ENCODE measurements at regions not wholly inside any gene's neighbourhood (a gene's known extent, or its start where the extent isn't known, plus 50 kb on each side); places are given as distances from the start of the nearest gene placed in this dataset.

- TF ChIP-seq EP300 (IDR thresholded peaks at IDR 0.05; ENCODE audit: low read depth) (no peak), POLR2A (IDR thresholded peaks at IDR 0.05) (no peak), CTCF (IDR thresholded peaks at IDR 0.05) (no peak), POLR2AphosphoS5 (IDR thresholded peaks at IDR 0.05) (no peak)
- no peaks in the 10 kb centered on the region for H3K9me3 ChIP-seq
- H3K4me1 ChIP-seq: no peaks in the 10 kb centered on the region
- intact Hi-C loops (cut with DNase I; ENCODE audit: low total_unique reads) (no loop called here), in situ Hi-C loops (cut with MboI; ENCODE audit: low pct_ligation_motif_present in 1 of 4, low pct_unique_long_range_greater_than_20kb in 1 of 4, low sequenced_read_pairs in 3 of 4) (no loop called here)
- no peaks in the 10 kb centered on the region for H3K36me3 ChIP-seq
- no peak overlapping the region for H3K4me3 ChIP-seq
- no peak overlapping the region for H3K27ac ChIP-seq
- no peak for DNase-seq
- H3K27me3 ChIP-seq: no peaks in the 10 kb centered on the region
- 68 to 82% methylated on average over 2 of the region's 2 CpGs for WGBS, 2 donors (ENCODE audit: low coverage in 1 of 2)
These were observed 87.5 kb upstream of the MYCN start for GRCh38 chr2:15852811-15853210.

GRCh38 chr2:15853903-15854302 is 86.4 kb upstream of the MYCN start:
- 55 to 58% methylated on average over 3 of the region's 3 CpGs for WGBS, 2 donors (ENCODE audit: low coverage in 1 of 2)
- Histone ChIP-seq H3K36me3 (no peaks in the 10 kb centered on the region), H3K4me3 (no peak overlapping the region), H3K9me3 (no peaks in the 10 kb centered on the region), H3K27ac (no peak overlapping the region), H3K27me3 (no peaks in the 10 kb centered on the region), H3K4me1 (no peaks in the 10 kb centered on the region)
- in situ Hi-C loops (cut with MboI; ENCODE audit: low pct_ligation_motif_present in 1 of 4, low pct_unique_long_range_greater_than_20kb in 1 of 4, low sequenced_read_pairs in 3 of 4) (no loop called here), intact Hi-C loops (cut with DNase I; ENCODE audit: low total_unique reads) (no loop called here)
- no peak for TF ChIP-seq EP300 (IDR thresholded peaks at IDR 0.05; ENCODE audit: low read depth)
- no peak for TF ChIP-seq CTCF (IDR thresholded peaks at IDR 0.05)
- TF ChIP-seq POLR2A (IDR thresholded peaks at IDR 0.05): no peak
- no peak for TF ChIP-seq POLR2AphosphoS5 (IDR thresholded peaks at IDR 0.05)
- no peak for DNase-seq

GRCh38 chr2:15855766-15856260 is 84.5 kb upstream of the MYCN start:
- no peaks in the 10 kb centered on the region for H3K36me3 ChIP-seq
- no peak for DNase-seq
- H3K27me3 ChIP-seq: no peaks in the 10 kb centered on the region
- TF ChIP-seq POLR2AphosphoS5 (IDR thresholded peaks at IDR 0.05) (no peak), POLR2A (IDR thresholded peaks at IDR 0.05) (no peak), CTCF (IDR thresholded peaks at IDR 0.05) (no peak), EP300 (IDR thresholded peaks at IDR 0.05; ENCODE audit: low read depth) (no peak)
- no peak overlapping the region for H3K4me3 ChIP-seq
- H3K4me1 ChIP-seq: no peaks in the 10 kb centered on the region
- H3K27ac ChIP-seq: no peak overlapping the region
- no peaks in the 10 kb centered on the region for H3K9me3 ChIP-seq
- intact Hi-C loops (cut with DNase I; ENCODE audit: low total_unique reads) (no loop called here), in situ Hi-C loops (cut with MboI; ENCODE audit: low pct_ligation_motif_present in 1 of 4, low pct_unique_long_range_greater_than_20kb in 1 of 4, low sequenced_read_pairs in 3 of 4) (no loop called here)

GRCh38 chr2:15856318-15856717 is 84.0 kb upstream of the MYCN start:
- no peak for DNase-seq
- Histone ChIP-seq H3K4me1 (no peaks in the 10 kb centered on the region), H3K27ac (no peak overlapping the region), H3K4me3 (no peak overlapping the region), H3K36me3 (no peaks in the 10 kb centered on the region), H3K9me3 (no peaks in the 10 kb centered on the region), H3K27me3 (no peaks in the 10 kb centered on the region)
- TF ChIP-seq EP300 (IDR thresholded peaks at IDR 0.05; ENCODE audit: low read depth) (no peak), POLR2A (IDR thresholded peaks at IDR 0.05) (no peak), POLR2AphosphoS5 (IDR thresholded peaks at IDR 0.05) (no peak), CTCF (IDR thresholded peaks at IDR 0.05) (no peak)
- in situ Hi-C loops (cut with MboI; ENCODE audit: low pct_ligation_motif_present in 1 of 4, low pct_unique_long_range_greater_than_20kb in 1 of 4, low sequenced_read_pairs in 3 of 4): no loop called here
- WGBS, 2 donors (ENCODE audit: low coverage in 1 of 2): 83 to 90% methylated on average over 3 of the region's 3 CpGs
- intact Hi-C loops (cut with DNase I; ENCODE audit: low total_unique reads): no loop called here

Data from transverse colon (tissue), 4 donors.